ENCODE measurements at regions not wholly inside any gene's neighbourhood (a gene's known extent, or its start where the extent isn't known, plus 50 kb on each side); places are given as distances from the start of the nearest gene placed in this dataset.

DNA sequence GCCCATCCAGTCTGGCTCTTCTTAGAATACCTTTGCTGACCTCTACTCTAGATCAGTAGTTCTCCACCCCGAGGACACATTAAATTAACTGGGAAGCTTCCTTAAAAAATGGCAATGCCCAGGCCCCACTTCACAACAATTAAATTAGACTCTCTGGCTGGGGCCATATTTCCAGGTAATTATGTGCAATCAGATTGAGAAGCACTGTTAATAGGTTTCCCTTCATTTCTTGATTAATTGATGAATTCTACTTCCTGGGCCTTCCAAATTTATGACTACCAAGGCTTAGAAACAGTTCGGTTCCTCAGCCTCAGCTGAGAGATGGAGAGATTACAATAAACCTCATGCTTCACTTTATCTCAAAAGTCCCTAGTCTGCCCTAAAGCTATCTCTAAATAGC, 71.7 kb upstream of the LIMCH1 start:
- DNase-seq = no peak

DNA sequence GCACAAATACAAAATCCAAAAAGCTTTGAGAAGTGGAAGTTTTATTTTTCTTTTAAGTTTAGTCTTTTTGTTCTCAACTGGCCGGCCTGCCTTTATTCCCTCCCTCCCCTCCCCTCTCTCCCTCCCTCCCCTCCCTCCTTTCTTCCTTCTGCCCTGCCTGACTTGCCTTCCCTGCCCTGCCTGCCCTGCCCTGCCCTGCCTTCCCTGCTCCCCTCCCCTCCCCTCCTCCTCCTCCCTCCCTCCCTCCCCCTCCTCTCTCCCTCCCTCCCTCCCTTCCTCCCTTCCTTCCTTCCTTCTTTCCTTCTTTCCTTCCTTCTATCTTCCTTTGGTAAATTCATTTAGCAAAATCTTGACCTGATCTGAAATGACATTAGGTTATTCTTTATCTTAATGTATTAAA, 69.8 kb upstream of the LIMCH1 start:
- DNase-seq = no peak

- DNase-seq = no peak
Measured at GRCh38 chr4:41471126-41472071, 66.6 kb upstream of the LIMCH1 start.

- no peak for DNase-seq
Measured at GRCh38 chr4:41472081-41472480, 65.9 kb upstream of the LIMCH1 start.

- no peak for DNase-seq
Measured at GRCh38 chr4:41473176-41473575, 64.8 kb upstream of the LIMCH1 start.

DNA sequence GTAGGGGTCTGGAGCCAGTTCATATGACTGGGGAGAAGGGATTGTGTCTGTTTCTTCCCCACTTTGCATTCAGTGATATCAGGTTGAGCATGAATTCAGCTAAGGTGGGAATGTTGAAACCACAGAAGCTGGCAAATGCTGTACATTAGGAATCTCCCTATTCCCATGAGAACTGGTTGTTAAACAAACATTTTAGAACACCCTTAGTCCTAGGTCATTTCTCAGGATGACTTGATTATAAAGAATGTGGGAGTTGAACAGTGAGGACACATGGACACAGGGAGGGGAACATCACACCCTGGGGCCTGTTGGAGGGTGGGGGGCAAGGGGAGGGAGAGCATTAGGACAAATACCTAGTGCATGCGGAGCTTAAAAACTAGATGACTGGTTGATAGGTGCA, 62.6 kb upstream of the LIMCH1 start:
- no peak for DNase-seq

DNA sequence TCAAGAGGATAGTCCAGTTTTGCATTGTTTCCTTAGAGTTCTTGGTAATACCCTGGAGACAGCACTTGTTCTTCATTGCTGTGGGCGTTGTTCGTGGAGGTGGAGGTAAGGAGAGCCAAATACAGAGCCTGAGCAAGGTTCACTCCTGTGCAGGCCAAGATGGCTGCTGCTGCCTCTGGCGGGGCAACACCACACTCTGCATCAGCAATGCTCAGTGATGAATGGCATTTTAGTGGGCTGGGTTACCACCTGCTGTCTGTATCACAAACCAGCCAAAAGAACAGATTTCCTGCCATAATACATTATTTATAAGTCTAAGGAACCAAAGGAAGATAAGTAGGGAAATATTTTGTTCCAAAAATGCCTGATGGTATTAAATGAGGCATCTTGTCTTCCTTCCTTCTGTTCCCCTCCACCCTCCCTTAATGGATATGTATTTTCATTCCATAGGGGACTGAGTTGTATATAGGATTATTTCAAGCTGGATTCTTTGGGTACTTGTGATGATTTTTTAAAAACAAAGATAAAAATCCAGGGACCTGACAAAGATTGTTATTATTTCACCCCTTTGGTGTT, 61.6 kb upstream of the LIMCH1 start:
- no peak for DNase-seq

GRCh38 chr4:41477181-41477905, 60.6 kb upstream of the LIMCH1 start:
- DNase-seq = no peak

DNA sequence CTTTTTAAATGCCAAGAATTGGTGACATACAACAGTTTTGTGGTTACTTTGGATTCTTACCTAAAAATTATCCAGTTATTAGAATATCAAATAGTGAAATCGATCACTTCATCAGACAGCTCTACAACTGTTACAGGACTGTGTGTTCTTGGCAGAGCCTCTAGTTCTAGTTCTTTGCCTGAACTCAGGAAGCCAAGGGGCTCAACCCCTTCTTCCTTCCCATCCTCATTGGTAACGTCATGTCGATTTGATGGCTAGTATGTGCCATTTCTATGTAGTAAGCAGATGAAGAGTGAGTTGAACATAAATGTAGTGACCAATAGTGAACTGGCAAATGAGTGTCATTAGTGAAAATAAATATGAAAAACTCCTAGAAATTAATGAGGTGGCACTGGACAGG, 59.4 kb upstream of the LIMCH1 start:
- no peak for DNase-seq

- no peak for DNase-seq
Measured at GRCh38 chr4:41480896-41481311, 57.1 kb upstream of the LIMCH1 start.

GRCh38 chr4:41483771-41484170, 54.2 kb upstream of the LIMCH1 start:
- DNase-seq = no peak

- no peak for DNase-seq
Measured at GRCh38 chr4:41485041-41485440, 52.9 kb upstream of the LIMCH1 start.

DNA sequence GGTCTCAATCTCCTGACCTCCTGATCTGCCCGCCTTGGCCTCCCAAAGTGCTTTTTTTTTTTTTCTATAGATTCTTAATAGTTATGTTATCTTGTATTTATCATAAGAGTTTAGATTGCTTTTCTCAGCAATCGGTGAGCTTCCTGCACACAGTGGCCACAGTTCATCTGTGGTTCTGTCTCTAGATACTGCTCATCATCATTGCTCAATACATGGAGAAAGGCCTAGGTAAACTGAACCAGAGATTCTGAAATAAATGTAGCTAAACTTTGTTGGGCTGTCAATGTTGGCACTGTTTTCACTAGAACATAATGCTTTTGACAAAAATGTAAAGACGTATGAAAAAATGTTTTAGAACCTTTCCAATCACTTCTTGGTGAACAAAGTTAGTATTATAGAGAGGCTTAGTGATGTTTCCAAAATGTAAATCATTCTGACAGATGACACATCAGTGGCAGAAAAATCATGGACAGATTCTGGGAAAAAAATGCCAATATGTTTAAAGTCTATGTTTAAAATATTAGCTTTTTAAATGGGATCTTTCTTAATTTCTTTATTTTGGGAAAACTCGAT, 50.0 kb upstream of the LIMCH1 start:
- DNase-seq = no peak

All from NCI-H774 (cell line).